A549 (cell line): ENCODE measurements at regions not wholly inside any gene's neighbourhood (a gene's known extent, or its start where the extent isn't known, plus 50 kb on each side); places are given as distances from the start of the nearest gene placed in this dataset.

Experiments
- ATAC-seq, 2 experiments: fragments of 200-7000 bp in 1 of 2; fragments of >200 bp in 1 of 2; cut with Nextera tagmentation in 1 of 2; cut with Tn5 transposase in 1 of 2; 3 replicates each; pipeline versions ENCODE4 v1.8.0 to v1.9.1; 2018 to 2020; ENCODE audit warnings: mild to moderate bottlenecking in 1 of 2, moderate library complexity in 1 of 2
- CTCF ChIA-PET: fragments of 300-600 bp; sonication (Branson Sonifier 250); formaldehyde crosslinking; extraction: SDS; loops from one replicate; lab custom pipeline; 2021; ENCODE audit warnings: antibody characterized with exemption, inconsistent platforms; lab: Yijun Ruan, JAX
- POLR2A ChIA-PET: fragments of 350-600 bp; formaldehyde crosslinking; extraction: SDS; loops from one replicate; lab custom pipeline; 2021; ENCODE audit warnings: antibody characterized with exemption, inconsistent platforms; lab: Yijun Ruan, JAX
- DNase-seq, 2 experiments: peaks; one replicate each; pipeline versions ENCODE4 v3.0.0 to v3.0.0-alpha.2; 2011 to 2016; ENCODE audit warnings: low read depth in 1 of 2, low spot score in 1 of 2
- FAIRE-seq: peaks from 2 replicates; lab custom pipeline; 2011; peaks lifted over from hg19 to GRCh38; lab: Jason Lieb, UNC
- H3K27ac ChIP-seq, 2 experiments: fragments of >200 bp; sonication (Bioruptor Twin); formaldehyde crosslinking; 3 replicates each; pipeline ENCODE4 v1.5.1; 2016 to 2017
- H3K4me1 ChIP-seq: fragments of >200 bp; sonication (Bioruptor Twin); formaldehyde crosslinking; 3 replicates; pipeline ENCODE4 v1.6.1; 2016
- H3K4me2 ChIP-seq: fragments of >200 bp; sonication (Bioruptor Twin); formaldehyde crosslinking; 3 replicates; pipeline ENCODE4 v1.6.1; 2016
- H3K4me3 ChIP-seq: fragments of >200 bp; sonication (Bioruptor Twin); formaldehyde crosslinking; 3 replicates; pipeline ENCODE4 v1.5.1; 2016
- H3K9me3 ChIP-seq: fragments of >200 bp; sonication (Bioruptor Twin); formaldehyde crosslinking; 3 replicates; pipeline ENCODE4 v1.6.1; 2016
- ATOH8 ChIP-seq: fragments of 250-450 bp; sonication (Bioruptor Pico); IDR thresholded peaks from 2 replicates; pipeline ENCODE4 v1.5.0; 2020; ENCODE audit warnings: low read depth, mild to moderate bottlenecking, moderate library complexity
- CBX8 ChIP-seq: fragments of 200-600 bp; sonication (generic); IDR thresholded peaks from 2 replicates; pipeline ENCODE4 v1.6.1; 2016
- CHD4 ChIP-seq: fragments of 200-600 bp; sonication (generic); IDR thresholded peaks from 2 replicates; pipeline ENCODE4 v1.6.1; 2016; ENCODE audit warnings: antibody characterized with exemption, mild to moderate bottlenecking, borderline replicate concordance
- CTCF ChIP-seq: fragments of >200 bp; sonication (Bioruptor Twin); formaldehyde crosslinking; IDR thresholded peaks from 3 replicates; pipeline ENCODE4 v1.5.1; 2016
- E2F6 ChIP-seq: IDR thresholded peaks from 2 replicates; pipeline ENCODE4 v1.6.1; 2012; ENCODE audit warnings: low read depth, borderline replicate concordance
- EHF ChIP-seq: fragments of 250-450 bp; sonication (Bioruptor Pico); IDR thresholded peaks from 2 replicates; pipeline ENCODE4 v1.5.0; 2020; ENCODE audit warnings: mild to moderate bottlenecking
- EP300 ChIP-seq, 2 experiments: fragments of >200 bp; sonication (Bioruptor Twin); formaldehyde crosslinking; IDR thresholded peaks; 2 replicates in 1 of 2; 3 replicates in 1 of 2; pipeline ENCODE4 v1.6.1; 2016 to 2017
- FOSB ChIP-seq: fragments of 250-450 bp; sonication (Bioruptor Pico); IDR thresholded peaks from 2 replicates; pipeline ENCODE4 v1.5.0; 2020; ENCODE audit warnings: mild to moderate bottlenecking, moderate library complexity
- GATA3 ChIP-seq: IDR thresholded peaks from 2 replicates; pipeline ENCODE4 v1.6.1; 2012; ENCODE audit warnings: borderline replicate concordance
- HDAC2 ChIP-seq: fragments of 200-600 bp; sonication (generic); IDR thresholded peaks from 2 replicates; pipeline ENCODE4 v1.6.1; 2016
- HOXB13 ChIP-seq: fragments of 250-450 bp; sonication (Bioruptor Pico); IDR thresholded peaks from 2 replicates; pipeline ENCODE4 v1.5.0; 2020; ENCODE audit warnings: low read depth, mild to moderate bottlenecking, moderate library complexity
- HOXB5 ChIP-seq: fragments of 250-450 bp; sonication (Bioruptor Pico); IDR thresholded peaks from 2 replicates; pipeline ENCODE4 v1.5.0; 2020; ENCODE audit warnings: mild to moderate bottlenecking, moderate library complexity
- JUN ChIP-seq, 2 experiments: fragments of >200 bp; sonication (Bioruptor Twin); formaldehyde crosslinking; IDR thresholded peaks; 2 replicates in 1 of 2; 3 replicates in 1 of 2; pipeline ENCODE4 v1.6.1; 2016 to 2017
- KDM1A ChIP-seq: fragments of 200-600 bp; sonication (generic); IDR thresholded peaks from 2 replicates; pipeline ENCODE4 v1.6.1; 2016; ENCODE audit warnings: low read depth, mild to moderate bottlenecking
- KDM5A ChIP-seq: fragments of 200-600 bp; sonication (generic); IDR thresholded peaks from 2 replicates; pipeline ENCODE4 v1.6.1; 2016; ENCODE audit warnings: antibody characterized with exemption, mild to moderate bottlenecking
- MAFK ChIP-seq: fragments of 450-650 bp; IDR thresholded peaks from 2 replicates; pipeline ENCODE4 v1.6.1; 2014; ENCODE audit not compliant: partially characterized antibody
- MAX ChIP-seq: IDR thresholded peaks from 2 replicates; pipeline ENCODE4 v1.6.1; 2012
- MYC ChIP-seq: IDR thresholded peaks from 2 replicates; pipeline ENCODE4 v1.6.1; 2012; ENCODE audit warnings: mild to moderate bottlenecking, inconsistent platforms, low read length, improper control_type of control experiment, borderline replicate concordance
- NFE2L2 ChIP-seq: fragments of 150-350 bp; conservative IDR thresholded peaks from 2 replicates; pipeline ENCODE4 v1.6.1; 2014; ENCODE audit warnings: low read length
- PBX3 ChIP-seq: IDR thresholded peaks from 2 replicates; pipeline ENCODE4 v1.6.1; 2012
- PHF8 ChIP-seq: fragments of 200-600 bp; sonication (generic); IDR thresholded peaks from 2 replicates; pipeline ENCODE4 v1.6.1; 2016; ENCODE audit warnings: low read depth, mild to moderate bottlenecking, antibody characterized with exemption, moderate library complexity, borderline replicate concordance
- RAD21 ChIP-seq, 2 experiments: fragments of >200 bp in 1 of 2; sonication (Bioruptor Twin) in 1 of 2; formaldehyde crosslinking in 1 of 2; IDR thresholded peaks in 1 of 2; conservative IDR thresholded peaks in 1 of 2; 2 replicates in 1 of 2; 3 replicates in 1 of 2; pipeline ENCODE4 v1.6.1; 2012 to 2018; ENCODE audit warnings: inconsistent platforms in 1 of 2
- RCOR1 ChIP-seq: fragments of 150-350 bp; IDR thresholded peaks from 2 replicates; pipeline ENCODE4 v1.6.1; 2014; ENCODE audit warnings: antibody characterized with exemption, low read length, low read depth
- REST ChIP-seq: fragments of 200-600 bp; sonication (generic); IDR thresholded peaks from 2 replicates; pipeline ENCODE4 v1.6.1; 2016; ENCODE audit warnings: antibody characterized with exemption, mild to moderate bottlenecking, moderate library complexity
- TP53 ChIP-seq: fragments of 250-450 bp; sonication (Bioruptor Pico); IDR thresholded peaks from 2 replicates; pipeline ENCODE4 v1.5.0; 2021; ENCODE audit warnings: mild to moderate bottlenecking, moderate library complexity
- USF2 ChIP-seq: fragments of 450-650 bp; IDR thresholded peaks from 2 replicates; pipeline ENCODE4 v1.6.1; 2014; ENCODE audit warnings: antibody characterized with exemption
- ZC3H11A ChIP-seq: fragments of 450-650 bp; IDR thresholded peaks from 2 replicates; pipeline ENCODE4 v1.6.1; 2014; ENCODE audit warnings: antibody characterized with exemption, mild to moderate bottlenecking
- ZNF302 ChIP-seq: fragments of 250-450 bp; sonication (Bioruptor Pico); IDR thresholded peaks from 2 replicates; pipeline ENCODE4 v1.9.0; 2021; ENCODE audit warnings: inconsistent platforms, mild to moderate bottlenecking, moderate library complexity
- WGBS: methylation state at CpG from one replicate; pipeline ENCODE4 v1.1.6; 2017; ENCODE audit errors: missing lambda C conversion rate; 5-methylcytosine and 5-hydroxymethylcytosine counted together

- ATAC-seq (no peak), FAIRE-seq (no peak), DNase-seq (no peak)
- no peak for TF ChIP-seq ZC3H11A
- no peak for TF ChIP-seq RAD21 (conservative IDR thresholded peaks at IDR 0.05 in 1 of 2, IDR thresholded peaks at IDR 0.05 in 1 of 2)
- TF ChIP-seq EHF (CRISPR knock-in tag), result no peak
- no peak for TF ChIP-seq CHD4
- no peak for TF ChIP-seq JUN (IDR thresholded peaks at IDR 0.05)
- TF ChIP-seq KDM5A, result no peak
- no peak for TF ChIP-seq NFE2L2
- TF ChIP-seq HDAC2, result no peak
- no peak for TF ChIP-seq KDM1A
- no peak for TF ChIP-seq RCOR1
- TF ChIP-seq CTCF, result no peak
- no peak for TF ChIP-seq REST
- no peak for TF ChIP-seq USF2
- TF ChIP-seq TP53, result no peak
- no peak for TF ChIP-seq EP300 (IDR thresholded peaks at IDR 0.05)
- TF ChIP-seq MAFK, result no peak
- no peak for TF ChIP-seq MAX
- TF ChIP-seq MYC, result no peak
- TF ChIP-seq ZNF302 (CRISPR knock-in tag), result no peak
- Histone ChIP-seq H3K4me1 (no peaks in the 10 kb centered on the region), H3K4me2 (no peak overlapping the region), H3K4me3 (no peak overlapping the region), H3K27ac (no peak overlapping the region), H3K9me3 (no peaks in the 10 kb centered on the region)
- CTCF ChIA-PET, result interaction anchor here (1.1 to 1.5 kb wide), 2 partner anchors 10 to 87 kb away, joined by 3 to 4 read pairs; no protein-coding TSS in a partner anchor
- WGBS, result 33% methylated on average over 2 of the region's 2 CpGs
- POLR2A ChIA-PET, result no interaction called here
Measured at GRCh38 chr11:120020981-120021380, 116.9 kb downstream of the TRIM29 start.

GRCh38 chr11:120020486-120020885, 117.4 kb downstream of the TRIM29 start:
- H3K4me3 ChIP-seq, result no peak overlapping the region
- FAIRE-seq, result no peak
- TF ChIP-seq ZNF302 (CRISPR knock-in tag) (no peak), PBX3 (no peak), USF2 (no peak), MAFK (no peak), PHF8 (no peak), MYC (no peak), EHF (CRISPR knock-in tag) (no peak), E2F6 (no peak), HOXB13 (no peak), FOSB (CRISPR knock-in tag) (no peak), GATA3 (no peak), ATOH8 (CRISPR knock-in tag) (no peak), HOXB5 (CRISPR knock-in tag) (no peak), CBX8 (no peak)
- TF ChIP-seq, all 56 proteins: peak for 0
- no peak overlapping the region for H3K27ac ChIP-seq
- ATAC-seq (no peak), DNase-seq (no peak)
- no peaks in the 10 kb centered on the region for H3K4me1 ChIP-seq
- no peak overlapping the region for H3K4me2 ChIP-seq
- ChIA-PET POLR2A (no interaction called here), CTCF (interaction anchor here (1.5 kb wide), 1 partner anchor 88 kb away, joined by 4 read pairs; no protein-coding TSS in a partner anchor)
- WGBS, result 25% methylated on average over 4 of the region's 4 CpGs
- H3K9me3 ChIP-seq, result no peaks in the 10 kb centered on the region
